Daoy (cell line): ENCODE measurements at regions not wholly inside any gene's neighbourhood (a gene's known extent, or its start where the extent isn't known, plus 50 kb on each side); places are given as distances from the start of the nearest gene placed in this dataset.
"Not testable (repeated sequence)": the region's sequence is repeated elsewhere in the genome, so short reads cannot be mapped to it uniquely, and the experiment has no call there.

Source experiments
- DNase-seq: peaks from one replicate; pipeline ENCODE4 v3.0.0-alpha.2; 2015; ENCODE audit warnings: low read depth

- no peak for DNase-seq
Observed at GRCh38 chr4:112775801-112776200, 138.9 kb downstream of the LARP7 start.

GRCh38 chr4:112776535-112776934, 139.6 kb downstream of the LARP7 start:
- DNase-seq = no peak

GRCh38 chr4:112778520-112778919, 141.6 kb downstream of the LARP7 start:
- DNase-seq = no peak

GRCh38 chr4:112793033-112793432, 156.1 kb downstream of the LARP7 start:
- DNase-seq = no peak

GRCh38 chr4:112800001-112800400, 163.1 kb downstream of the LARP7 start:
- no peak for DNase-seq

GRCh38 chr4:112801341-112801740, 164.4 kb downstream of the LARP7 start:
- DNase-seq = no peak

- DNase-seq = no peak
Observed at GRCh38 chr4:112802780-112803179, 165.8 kb downstream of the LARP7 start.

GRCh38 chr4:112807083-112807482, 170.1 kb downstream of the LARP7 start:
- DNase-seq = no peak

GRCh38 chr4:112808001-112808400, 171.1 kb downstream of the LARP7 start:
- DNase-seq = no peak

GRCh38 chr4:112813790-112814189, 176.8 kb downstream of the LARP7 start:
- DNase-seq = no peak

- peak; percentile 79 for DNase-seq
Observed at GRCh38 chr4:112817933-112818593, 181.1 kb downstream of the LARP7 start.

GRCh38 chr4:112818594-112818965, 181.6 kb downstream of the LARP7 start:
- DNase-seq = no peak

- no peak for DNase-seq
Observed at GRCh38 chr4:112819729-112820128, 182.8 kb downstream of the LARP7 start.

- DNase-seq = no peak
Observed at GRCh38 chr4:112823156-112823555, 186.2 kb downstream of the LARP7 start.

- no peak for DNase-seq
Observed at GRCh38 chr4:112823606-112824005, 186.7 kb downstream of the LARP7 start.

GRCh38 chr4:112830753-112831386, 193.9 kb downstream of the LARP7 start:
- DNase-seq = no peak

GRCh38 chr4:112832493-112832892, 195.6 kb downstream of the LARP7 start:
- DNase-seq = no peak

GRCh38 chr4:112836895-112837294, 200.0 kb downstream of the LARP7 start:
- no peak for DNase-seq

GRCh38 chr4:112838015-112838414, 201.1 kb downstream of the LARP7 start:
- not testable (repeated sequence) for DNase-seq

- DNase-seq = no peak
Observed at GRCh38 chr4:112840061-112840460, 203.1 kb downstream of the LARP7 start.

- DNase-seq = no peak
Observed at GRCh38 chr4:112840619-112841018, 203.7 kb downstream of the LARP7 start.

- no peak for DNase-seq
Observed at GRCh38 chr4:112842513-112842912, 205.6 kb downstream of the LARP7 start.

- no peak for DNase-seq
Observed at GRCh38 chr4:112845386-112845785, 204.1 kb upstream of the ANK2 start.

- no peak for DNase-seq
Observed at GRCh38 chr4:112847045-112847444, 202.4 kb upstream of the ANK2 start.
